HG02642 (cell line): ENCODE measurements at regions not wholly inside any gene's neighbourhood (a gene's known extent, or its start where the extent isn't known, plus 50 kb on each side); places are given as distances from the start of the nearest gene placed in this dataset.

ENCODE experiments used
- ATAC-seq: cut with Tn5 transposase; IDR thresholded peaks from one replicate; pipeline ENCODE4 v1.9.1; 2021; ENCODE audit warnings: mild to moderate bottlenecking; ENCODE audit not compliant: unreplicated experiment, poor library complexity

- ATAC-seq, result no peak
These were observed 620.3 kb upstream of the PLXNA2 start for GRCh38 chr1:208864366-208864965.

DNA sequence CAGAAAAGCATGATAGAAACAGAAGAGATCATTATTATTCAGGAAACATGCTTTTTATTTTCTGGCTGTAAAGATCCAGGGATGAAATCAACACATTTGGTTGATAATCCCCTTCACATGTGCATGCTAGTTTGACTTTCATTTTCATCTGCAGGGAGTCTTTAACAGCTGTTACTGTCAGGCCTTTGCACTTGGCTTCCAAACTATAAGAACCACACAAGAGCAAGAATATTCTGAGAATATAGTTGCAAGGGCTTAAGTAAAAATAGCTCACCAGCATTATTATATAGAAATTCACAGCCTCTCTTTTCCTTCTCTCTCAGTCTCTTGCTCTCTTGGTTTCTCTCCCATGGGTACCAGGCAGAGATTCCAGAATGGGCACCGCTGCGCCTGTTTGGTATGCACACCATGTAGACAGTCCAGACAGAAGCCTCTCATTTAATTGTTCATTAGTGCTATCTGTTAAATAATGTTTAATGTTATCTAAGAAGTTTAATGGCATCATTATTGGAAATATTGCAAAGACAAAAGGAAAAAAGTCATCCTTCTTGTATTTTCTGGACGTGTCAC lies 622.3 kb upstream of the PLXNA2 start:
- no peak for ATAC-seq

- no peak for ATAC-seq
These were observed 624.4 kb upstream of the PLXNA2 start for GRCh38 chr1:208868554-208868953.

DNA sequence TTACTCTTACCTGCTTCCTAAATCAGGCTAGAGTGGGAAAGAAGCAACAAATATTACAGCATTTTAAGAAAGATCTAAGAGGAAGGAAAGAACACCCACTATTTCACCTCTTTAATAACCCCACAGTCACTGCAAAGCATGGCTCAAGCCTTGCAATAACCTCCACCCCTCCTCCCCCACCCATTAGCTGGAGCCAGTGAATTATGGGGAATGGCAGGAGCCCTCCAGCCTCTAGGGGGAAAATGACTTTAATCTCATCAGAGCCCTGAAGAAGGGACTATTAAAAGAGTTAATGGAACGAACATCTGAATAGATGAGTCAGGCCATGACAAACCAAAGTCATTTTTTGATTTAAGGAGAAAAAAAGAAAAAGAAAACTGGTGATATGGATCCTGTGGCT lies 630.7 kb upstream of the PLXNA2 start:
- ATAC-seq, result no peak

DNA sequence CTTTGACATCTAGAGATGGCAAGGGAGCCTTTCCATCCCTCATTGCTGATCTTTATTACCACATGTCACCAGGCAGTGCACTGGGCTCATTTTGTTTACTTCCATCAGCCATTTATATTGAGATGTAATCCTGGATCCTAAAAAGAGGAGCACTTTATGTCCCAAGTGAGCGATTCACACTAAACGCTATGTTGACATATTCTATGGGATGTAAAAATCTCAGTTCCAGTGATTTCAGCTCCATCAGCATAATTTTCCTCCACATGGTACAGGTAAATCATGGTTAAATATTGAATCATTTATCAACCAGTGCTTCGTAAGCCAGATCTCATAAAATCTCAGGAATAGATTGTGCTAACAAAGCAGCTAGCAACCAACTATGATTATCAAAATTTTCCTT lies 634.8 kb upstream of the PLXNA2 start:
- no peak for ATAC-seq

DNA sequence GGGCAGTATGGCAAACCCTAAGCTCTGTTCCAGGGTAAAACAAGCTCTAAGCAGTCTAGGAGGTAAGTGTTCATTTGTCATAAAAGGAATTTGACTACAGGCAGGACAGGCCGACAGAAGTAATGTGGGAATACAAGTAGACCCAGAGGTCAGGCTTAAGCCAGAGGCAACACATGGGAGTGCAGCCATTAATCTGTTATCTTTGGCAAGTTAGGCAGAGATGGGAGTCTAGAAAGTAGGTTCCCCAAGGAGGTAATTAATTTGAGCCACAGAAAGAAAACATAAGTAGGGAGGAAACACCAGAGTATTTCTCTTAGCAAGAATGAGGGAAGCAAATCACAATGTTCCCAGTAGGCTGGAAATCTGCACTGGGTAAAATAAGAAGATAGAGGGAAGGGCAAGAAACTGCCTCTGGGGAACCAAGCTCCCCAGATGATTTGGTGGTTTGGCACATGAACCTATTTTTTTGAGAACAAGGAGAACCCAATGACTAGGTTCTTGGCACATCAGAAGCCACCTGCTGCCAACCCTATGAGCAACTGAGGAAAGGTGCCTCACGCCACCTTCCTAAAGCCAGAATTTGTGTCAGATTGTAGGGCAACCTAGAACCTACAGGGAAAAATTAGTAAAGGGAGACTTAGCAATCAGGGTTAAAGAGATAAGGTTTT lies 636.4 kb upstream of the PLXNA2 start:
- no peak for ATAC-seq

DNA sequence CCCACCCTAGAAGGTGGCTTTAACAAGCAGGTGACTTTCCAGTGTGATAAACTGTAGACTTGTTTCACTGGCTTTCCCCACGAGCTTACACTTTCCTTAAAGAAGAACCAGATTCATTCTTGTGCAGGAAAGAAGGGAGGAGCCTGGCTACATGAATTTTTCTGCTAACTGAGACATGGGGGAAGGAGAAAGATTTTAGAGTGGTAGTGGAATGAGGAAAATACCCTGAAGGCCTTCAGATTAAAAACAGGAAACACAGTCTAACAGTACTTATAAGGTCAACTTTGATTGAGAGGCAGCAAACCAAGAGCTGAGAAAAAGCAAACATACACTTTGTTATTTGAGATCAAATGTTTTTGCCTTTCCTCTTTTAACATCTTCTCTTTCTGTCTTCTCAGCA lies 640.9 kb upstream of the PLXNA2 start:
- no peak for ATAC-seq

DNA sequence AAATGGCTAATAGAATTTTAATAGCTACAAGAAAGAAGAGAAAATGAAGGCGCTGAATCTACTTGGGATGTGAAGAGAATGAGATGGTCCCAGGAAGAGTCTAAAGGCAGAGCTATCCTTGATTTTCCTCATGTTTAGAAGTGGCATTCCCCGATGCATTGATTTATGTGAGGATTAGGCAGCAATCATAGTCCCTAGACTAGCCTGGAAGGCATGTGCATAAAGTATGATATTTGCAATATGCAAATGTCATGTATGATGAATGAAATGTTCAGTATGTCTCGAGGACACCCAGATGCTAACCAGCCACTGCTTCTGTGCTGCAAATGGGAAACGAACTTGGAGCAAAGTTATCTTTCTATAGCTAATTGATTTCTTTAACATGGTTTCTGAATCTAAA lies 641.5 kb upstream of the PLXNA2 start:
- no peak for ATAC-seq

GRCh38 chr1:208888376-208888775 lies 644.2 kb upstream of the PLXNA2 start:
- ATAC-seq, result no peak

DNA sequence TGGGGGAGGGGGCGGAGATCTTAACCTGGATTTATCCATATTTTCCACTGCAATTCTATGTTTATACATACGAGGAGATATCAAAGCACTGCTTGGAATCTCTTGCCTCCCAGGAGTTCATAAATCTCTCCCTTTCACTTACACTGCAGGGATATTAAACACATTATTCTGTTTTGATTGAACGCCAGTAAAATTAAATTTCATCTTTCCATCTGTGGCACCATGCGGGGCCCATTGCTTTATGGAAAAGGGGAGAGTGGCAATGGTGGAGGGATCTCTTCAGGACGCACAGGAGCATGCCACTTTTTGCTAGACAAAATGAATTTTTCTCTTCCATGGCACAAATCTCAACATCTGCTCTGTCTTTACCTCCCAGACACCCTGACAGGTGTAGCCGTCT lies 648.0 kb upstream of the PLXNA2 start:
- no peak for ATAC-seq

GRCh38 chr1:208893251-208893650 lies 649.1 kb upstream of the PLXNA2 start:
- ATAC-seq, result no peak

DNA sequence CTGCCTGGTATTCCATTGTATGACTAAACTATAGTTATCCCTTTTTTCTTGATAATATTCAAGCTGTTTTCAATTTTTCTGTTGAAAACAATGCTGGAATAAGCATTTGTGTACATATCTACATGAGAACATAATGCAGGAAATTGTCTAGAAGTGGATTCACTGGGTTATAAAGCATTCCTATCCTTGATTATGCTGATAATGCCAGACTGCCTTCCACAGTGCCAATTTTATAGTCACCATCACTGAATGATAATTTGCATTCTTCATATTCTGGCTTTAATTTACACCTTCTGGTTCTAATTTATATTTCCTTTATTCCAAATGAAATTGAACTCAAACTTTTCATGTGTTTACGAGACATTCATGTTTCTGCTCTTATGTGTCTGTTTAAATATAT lies 651.0 kb upstream of the PLXNA2 start:
- no peak for ATAC-seq

DNA sequence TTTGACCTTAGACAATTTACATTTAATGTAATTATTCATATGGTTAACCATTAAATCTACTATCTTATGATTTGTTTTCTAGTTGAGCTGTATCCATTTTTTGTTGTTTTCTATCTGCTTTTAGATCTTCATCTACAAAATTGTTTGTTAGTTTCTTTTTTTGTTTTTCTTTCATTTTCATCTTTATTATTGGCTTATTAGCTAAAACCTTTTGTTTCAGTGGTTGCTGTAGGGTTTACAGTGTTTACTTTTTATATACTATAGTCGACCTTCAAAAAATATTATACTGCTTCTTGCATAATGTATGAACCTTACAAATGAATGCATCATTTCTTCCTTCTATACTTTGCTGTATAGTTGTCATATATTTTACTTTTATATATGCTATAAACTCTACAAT lies 651.6 kb upstream of the PLXNA2 start:
- no peak for ATAC-seq

GRCh38 chr1:208896768-208897167 lies 652.6 kb upstream of the PLXNA2 start:
- ATAC-seq, result no peak

DNA sequence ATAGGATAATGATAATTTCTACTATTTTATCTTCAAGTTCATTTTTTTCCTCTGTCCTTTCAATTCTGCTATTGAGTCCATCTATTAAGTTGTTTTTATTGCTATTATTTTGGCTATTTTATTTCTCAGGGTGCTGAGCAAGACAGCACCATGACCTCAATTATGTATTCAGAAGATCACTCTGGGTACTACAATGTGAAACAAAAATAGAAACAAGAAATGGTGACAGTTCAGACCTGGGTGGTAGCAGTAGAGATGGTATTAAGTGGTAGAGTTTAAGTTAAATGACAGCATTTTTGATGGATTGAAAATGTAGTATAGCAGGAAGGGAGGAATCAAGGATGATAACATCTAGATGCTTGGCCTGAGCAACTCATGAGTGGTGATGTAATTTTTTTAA lies 655.3 kb upstream of the PLXNA2 start:
- ATAC-seq, result no peak

- no peak for ATAC-seq
These were observed 659.2 kb upstream of the PLXNA2 start for GRCh38 chr1:208903251-208903905.

DNA sequence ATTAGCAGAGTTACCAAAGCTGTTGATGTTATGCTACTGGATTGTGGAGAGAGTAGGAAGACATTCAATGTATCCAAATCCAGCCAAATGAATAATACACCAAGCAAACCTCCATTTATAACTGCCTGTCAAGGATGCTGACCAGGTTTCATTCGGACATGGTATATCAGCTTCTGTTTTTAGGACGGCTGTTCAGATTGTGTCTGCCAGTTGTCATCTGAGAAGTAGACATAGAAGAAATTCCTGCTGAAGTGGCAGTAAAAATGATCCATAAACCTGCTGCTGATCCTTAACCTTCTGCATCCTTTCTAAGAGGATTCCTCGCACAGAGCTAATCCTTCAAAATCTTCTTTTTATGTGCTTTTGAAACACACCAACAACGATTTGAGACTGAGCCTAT lies 663.6 kb upstream of the PLXNA2 start:
- ATAC-seq, result no peak

DNA sequence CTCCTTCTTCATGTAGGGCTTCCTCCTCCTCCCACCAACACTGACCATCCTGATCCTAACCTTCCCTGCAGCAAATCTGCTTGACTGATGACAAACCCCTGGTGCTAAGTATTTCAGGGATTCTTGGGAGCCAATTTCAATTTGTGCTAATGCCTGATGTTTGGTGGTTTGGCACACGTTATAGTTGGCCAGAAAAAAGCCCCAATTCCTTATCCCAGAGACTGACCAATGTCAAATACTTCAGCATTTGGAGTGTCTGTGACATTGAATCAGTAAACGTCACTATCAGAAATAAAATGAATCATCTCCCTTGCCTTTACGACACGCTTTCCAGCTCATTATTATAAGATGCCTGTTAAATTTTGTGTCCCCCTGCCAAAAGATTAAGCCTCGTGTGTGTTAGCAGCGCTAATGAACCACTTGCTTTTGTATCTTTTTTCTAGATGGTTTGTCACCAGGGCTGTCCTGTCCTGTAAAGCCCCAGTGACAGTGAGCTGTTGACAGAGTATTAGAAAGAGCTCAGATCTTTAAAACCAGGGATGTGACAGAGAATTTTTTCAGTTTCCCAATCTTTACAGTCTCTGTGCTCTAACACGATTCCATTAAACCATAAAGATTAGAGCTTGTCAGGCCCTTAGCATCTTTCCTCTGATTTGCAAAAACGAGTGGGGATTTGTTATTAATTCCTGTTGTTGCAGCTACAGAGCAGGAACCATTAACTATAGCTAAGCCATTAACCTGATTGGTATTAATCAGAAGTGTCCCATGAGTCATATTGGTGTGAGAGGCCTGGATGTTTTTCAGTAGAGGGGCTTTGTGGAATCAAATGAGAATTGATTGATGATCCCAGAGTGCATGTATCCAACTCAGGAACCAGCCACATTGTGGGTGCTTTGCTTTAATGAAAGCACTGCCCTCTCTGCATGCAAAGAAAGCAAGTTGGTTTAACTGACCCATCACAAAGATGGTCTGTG lies 665.1 kb upstream of the PLXNA2 start:
- ATAC-seq, result no peak

DNA sequence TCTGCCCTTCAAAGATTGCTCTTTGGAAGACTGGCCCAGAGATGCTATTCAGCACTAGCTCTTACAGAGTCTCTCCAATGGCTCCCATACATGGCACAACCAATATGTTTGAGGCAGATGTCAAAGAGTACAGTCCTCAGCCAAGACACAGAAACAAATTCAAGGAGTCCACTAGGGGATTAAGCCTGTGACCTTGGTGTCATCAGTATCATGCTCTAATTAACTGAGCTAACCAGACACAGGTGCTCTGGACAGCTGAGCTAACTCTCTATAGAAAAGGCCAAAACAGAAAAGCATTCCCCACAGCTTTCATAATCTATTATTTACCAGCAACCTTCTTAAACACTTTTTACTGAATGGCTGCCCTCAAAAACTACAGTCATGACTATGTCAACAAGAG lies 666.0 kb upstream of the PLXNA2 start:
- no peak for ATAC-seq

- ATAC-seq, result no peak
These were observed 666.2 kb upstream of the CAMK1G start for GRCh38 chr1:208917281-208917680.
